ENCODE measurements at regions not wholly inside any gene's neighbourhood (a gene's known extent, or its start where the extent isn't known, plus 50 kb on each side); places are given as distances from the start of the nearest gene placed in this dataset.

GRCh38 chr10:4117604-4118003 lies 332.6 kb upstream of the KLF6 start:
- Histone ChIP-seq H3K27me3 (ENCODE audit: control insufficient read depth, extremely low read depth, insufficient read depth, low read length) (no peaks in the 10 kb centered on the region), H3K36me3 (ENCODE audit: control insufficient read depth in 2 of 2, extremely low read depth in 1 of 2, insufficient read depth in 2 of 2, low read length in 2 of 2) (no peaks in the 10 kb centered on the region), H3K4me1 (ENCODE audit: control insufficient read depth, extremely low read depth, insufficient read depth, low read length) (no peaks in the 10 kb centered on the region), H3K4me3 (ENCODE audit: control insufficient read depth in 2 of 3, extremely low read depth in 1 of 3, insufficient read depth in 2 of 3, low read depth in 1 of 3, low read length in 3 of 3) (no peak overlapping the region), H3K79me2 (ENCODE audit: control insufficient read depth, insufficient read depth, low read length) (no peaks in the 10 kb centered on the region), H3K27ac (ENCODE audit: control insufficient read depth, insufficient read depth, low read length) (no peak overlapping the region), H3K4me2 (ENCODE audit: control insufficient read depth, extremely low read depth, insufficient read depth, low read depth, low read length) (no peak overlapping the region), H3K9me1 (ENCODE audit: control insufficient read depth, extremely low read depth, insufficient read depth, low read length) (no peaks in the 10 kb centered on the region), H2AFZ (ENCODE audit: control insufficient read depth, low read length) (no peak overlapping the region), H4K20me1 (ENCODE audit: control insufficient read depth, extremely low read depth, insufficient read depth, low read length) (no peaks in the 10 kb centered on the region), H3K9me3 (ENCODE audit: control insufficient read depth, low read depth, low read length) (no peaks in the 10 kb centered on the region), H3K9ac (ENCODE audit: control insufficient read depth, extremely low read depth, insufficient read depth, low read length) (no peak overlapping the region)
- no peak for TF ChIP-seq EZH2 (IDR thresholded peaks at IDR 0.05; ENCODE audit: low read length)
- TF ChIP-seq, protein P1, sequence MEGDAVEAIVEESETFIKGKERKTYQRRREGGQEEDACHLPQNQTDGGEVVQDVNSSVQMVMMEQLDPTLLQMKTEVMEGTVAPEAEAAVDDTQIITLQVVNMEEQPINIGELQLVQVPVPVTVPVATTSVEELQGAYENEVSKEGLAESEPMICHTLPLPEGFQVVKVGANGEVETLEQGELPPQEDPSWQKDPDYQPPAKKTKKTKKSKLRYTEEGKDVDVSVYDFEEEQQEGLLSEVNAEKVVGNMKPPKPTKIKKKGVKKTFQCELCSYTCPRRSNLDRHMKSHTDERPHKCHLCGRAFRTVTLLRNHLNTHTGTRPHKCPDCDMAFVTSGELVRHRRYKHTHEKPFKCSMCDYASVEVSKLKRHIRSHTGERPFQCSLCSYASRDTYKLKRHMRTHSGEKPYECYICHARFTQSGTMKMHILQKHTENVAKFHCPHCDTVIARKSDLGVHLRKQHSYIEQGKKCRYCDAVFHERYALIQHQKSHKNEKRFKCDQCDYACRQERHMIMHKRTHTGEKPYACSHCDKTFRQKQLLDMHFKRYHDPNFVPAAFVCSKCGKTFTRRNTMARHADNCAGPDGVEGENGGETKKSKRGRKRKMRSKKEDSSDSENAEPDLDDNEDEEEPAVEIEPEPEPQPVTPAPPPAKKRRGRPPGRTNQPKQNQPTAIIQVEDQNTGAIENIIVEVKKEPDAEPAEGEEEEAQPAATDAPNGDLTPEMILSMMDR (optimal IDR thresholded peaks at IDR 0.05 in 1 of 3, IDR thresholded peaks at IDR 0.05 in 1 of 3, conservative IDR thresholded peaks at IDR 0.05 in 1 of 3; ENCODE audit: extremely low read depth in 1 of 3, insufficient read depth in 2 of 3, low read length in 3 of 3) = no peak
- DNase-seq (ENCODE audit: low read depth, low spot score) (no peak), FAIRE-seq (no peak)
- dilution Hi-C loops (cut with MboI; ENCODE audit: extremely low pct_ligation_motif_present, low sequenced_read_pairs) = no loop called here

DNA sequence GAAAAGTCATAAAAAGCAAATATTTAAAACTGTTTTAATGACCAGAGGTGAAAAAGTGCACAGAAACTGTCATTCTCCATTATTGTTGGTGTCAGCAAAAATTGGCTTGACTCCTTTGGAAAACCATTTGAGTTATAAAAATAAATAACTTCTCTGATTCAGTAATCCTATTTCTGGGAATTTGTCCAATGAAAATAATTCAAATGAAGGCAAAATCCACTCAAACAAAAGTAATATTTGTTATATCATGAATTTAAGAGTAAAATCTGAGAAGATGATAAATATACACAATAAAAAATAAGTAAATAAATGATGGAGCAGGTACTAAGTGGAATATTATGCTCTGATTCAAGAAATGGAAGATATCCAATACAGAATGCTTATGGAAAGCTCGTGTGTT lies 326.6 kb upstream of the KLF6 start:
- DNase-seq (ENCODE audit: low read depth, low spot score) (no peak), FAIRE-seq (no peak)
- Histone ChIP-seq H3K27me3 (ENCODE audit: control insufficient read depth, extremely low read depth, insufficient read depth, low read length) (no peaks in the 10 kb centered on the region), H2AFZ (ENCODE audit: control insufficient read depth, low read length) (no peak overlapping the region), H3K4me2 (ENCODE audit: control insufficient read depth, extremely low read depth, insufficient read depth, low read depth, low read length) (no peak overlapping the region), H3K9ac (ENCODE audit: control insufficient read depth, extremely low read depth, insufficient read depth, low read length) (no peak overlapping the region), H3K36me3 (ENCODE audit: control insufficient read depth in 2 of 2, extremely low read depth in 1 of 2, insufficient read depth in 2 of 2, low read length in 2 of 2) (no peaks in the 10 kb centered on the region), H3K9me3 (ENCODE audit: control insufficient read depth, low read depth, low read length) (no peaks in the 10 kb centered on the region), H3K79me2 (ENCODE audit: control insufficient read depth, insufficient read depth, low read length) (no peaks in the 10 kb centered on the region), H3K4me1 (ENCODE audit: control insufficient read depth, extremely low read depth, insufficient read depth, low read length) (no peaks in the 10 kb centered on the region), H4K20me1 (ENCODE audit: control insufficient read depth, extremely low read depth, insufficient read depth, low read length) (no peaks in the 10 kb centered on the region), H3K4me3 (ENCODE audit: control insufficient read depth in 2 of 3, extremely low read depth in 1 of 3, insufficient read depth in 2 of 3, low read depth in 1 of 3, low read length in 3 of 3) (no peak overlapping the region), H3K9me1 (ENCODE audit: control insufficient read depth, extremely low read depth, insufficient read depth, low read length) (no peaks in the 10 kb centered on the region), H3K27ac (ENCODE audit: control insufficient read depth, insufficient read depth, low read length) (no peak overlapping the region)
- TF ChIP-seq EZH2 (IDR thresholded peaks at IDR 0.05; ENCODE audit: low read length) = no peak
- TF ChIP-seq, protein P1 (optimal IDR thresholded peaks at IDR 0.05 in 1 of 3, IDR thresholded peaks at IDR 0.05 in 1 of 3, conservative IDR thresholded peaks at IDR 0.05 in 1 of 3; ENCODE audit: extremely low read depth in 1 of 3, insufficient read depth in 2 of 3, low read length in 3 of 3) = no peak
- dilution Hi-C loops (cut with MboI; ENCODE audit: extremely low pct_ligation_motif_present, low sequenced_read_pairs) = no loop called here

Data from keratinocyte (primary cell).